CD4-positive, alpha-beta T cell treated with Interleukin-15 for 1 hour (primary cell): ENCODE measurements at regions not wholly inside any gene's neighbourhood (a gene's known extent, or its start where the extent isn't known, plus 50 kb on each side); places are given as distances from the start of the nearest gene placed in this dataset.
"Not testable (repeated sequence)": the region's sequence is repeated elsewhere in the genome, so short reads cannot be mapped to it uniquely, and the experiment has no call there.

Experiments used
- DNase-seq: peaks from one replicate; pipeline ENCODE4 v3.0.0-alpha.2; 2020

- no peak for DNase-seq
Measured at GRCh38 chr2:226467221-226467620, 332.4 kb downstream of the IRS1 start.

GRCh38 chr2:226466589-226466988 is 333.0 kb downstream of the IRS1 start:
- DNase-seq, result no peak

GRCh38 chr2:226466124-226466523 is 333.5 kb downstream of the IRS1 start:
- no peak for DNase-seq

- DNase-seq, result no peak
Measured at GRCh38 chr2:226464380-226464779, 335.2 kb downstream of the IRS1 start.

GRCh38 chr2:226463154-226463553 is 336.5 kb downstream of the IRS1 start:
- no peak for DNase-seq

- DNase-seq, result no peak
Measured at GRCh38 chr2:226461981-226462380, 337.6 kb downstream of the IRS1 start.

GRCh38 chr2:226456144-226456543 is 343.5 kb downstream of the IRS1 start:
- DNase-seq, result not testable (repeated sequence)

GRCh38 chr2:226452768-226453167 is 346.9 kb downstream of the IRS1 start:
- DNase-seq, result no peak

- no peak for DNase-seq
Measured at GRCh38 chr2:226451486-226451885, 348.1 kb downstream of the IRS1 start.

GRCh38 chr2:226450141-226450540 is 349.5 kb downstream of the IRS1 start:
- DNase-seq, result no peak

GRCh38 chr2:226447338-226448300 is 352.0 kb downstream of the IRS1 start:
- DNase-seq, result no peak

- DNase-seq, result no peak
Measured at GRCh38 chr2:226446406-226447001, 353.1 kb downstream of the IRS1 start.

- no peak for DNase-seq
Measured at GRCh38 chr2:226445216-226445861, 354.3 kb downstream of the IRS1 start.

GRCh38 chr2:226443112-226443511 is 356.5 kb downstream of the IRS1 start:
- no peak for DNase-seq

- DNase-seq, result no peak
Measured at GRCh38 chr2:226440127-226440918, 359.3 kb downstream of the IRS1 start.

- no peak for DNase-seq
Measured at GRCh38 chr2:226439337-226439736, 360.3 kb downstream of the IRS1 start.

GRCh38 chr2:226435146-226435545 is 364.5 kb downstream of the IRS1 start:
- no peak for DNase-seq

- no peak for DNase-seq
Measured at GRCh38 chr2:226434702-226435101, 364.9 kb downstream of the IRS1 start.

- no peak for DNase-seq
Measured at GRCh38 chr2:226431288-226431948, 368.2 kb downstream of the IRS1 start.

- DNase-seq, result no peak
Measured at GRCh38 chr2:226429476-226429875, 370.1 kb downstream of the IRS1 start.

GRCh38 chr2:226427538-226428307 is 371.9 kb downstream of the IRS1 start:
- DNase-seq, result no peak
